ENCODE measurements at regions not wholly inside any gene's neighbourhood (a gene's known extent, or its start where the extent isn't known, plus 50 kb on each side); places are given as distances from the start of the nearest gene placed in this dataset.

GRCh38 chr16:86322806-86323205 lies 187.5 kb upstream of the FOXF1 start:
- no peak for TF ChIP-seq REST (IDR thresholded peaks at IDR 0.05; ENCODE audit: low read depth)
- TF ChIP-seq CEBPB (IDR thresholded peaks at IDR 0.05) = no peak
- no peak for TF ChIP-seq YY1 (IDR thresholded peaks at IDR 0.05; ENCODE audit: low read depth)
- TF ChIP-seq NFIC (IDR thresholded peaks at IDR 0.05) = no peak
- no peak for TF ChIP-seq EP300 (IDR thresholded peaks at IDR 0.05; ENCODE audit: borderline replicate concordance)
- TF ChIP-seq, protein P1, sequence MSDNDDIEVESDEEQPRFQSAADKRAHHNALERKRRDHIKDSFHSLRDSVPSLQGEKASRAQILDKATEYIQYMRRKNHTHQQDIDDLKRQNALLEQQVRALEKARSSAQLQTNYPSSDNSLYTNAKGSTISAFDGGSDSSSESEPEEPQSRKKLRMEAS (IDR thresholded peaks at IDR 0.05) = no peak
- no peak for TF ChIP-seq TEAD4 (IDR thresholded peaks at IDR 0.05)

Data from Ishikawa (cell line).